HG03135 (cell line): ENCODE measurements at regions not wholly inside any gene's neighbourhood (a gene's known extent, or its start where the extent isn't known, plus 50 kb on each side); places are given as distances from the start of the nearest gene placed in this dataset.

Source experiments
- ATAC-seq: cut with Tn5 transposase; IDR thresholded peaks from one replicate; pipeline ENCODE4 v1.9.1; 2021; ENCODE audit warnings: mild to moderate bottlenecking, moderate library complexity; ENCODE audit not compliant: unreplicated experiment

DNA sequence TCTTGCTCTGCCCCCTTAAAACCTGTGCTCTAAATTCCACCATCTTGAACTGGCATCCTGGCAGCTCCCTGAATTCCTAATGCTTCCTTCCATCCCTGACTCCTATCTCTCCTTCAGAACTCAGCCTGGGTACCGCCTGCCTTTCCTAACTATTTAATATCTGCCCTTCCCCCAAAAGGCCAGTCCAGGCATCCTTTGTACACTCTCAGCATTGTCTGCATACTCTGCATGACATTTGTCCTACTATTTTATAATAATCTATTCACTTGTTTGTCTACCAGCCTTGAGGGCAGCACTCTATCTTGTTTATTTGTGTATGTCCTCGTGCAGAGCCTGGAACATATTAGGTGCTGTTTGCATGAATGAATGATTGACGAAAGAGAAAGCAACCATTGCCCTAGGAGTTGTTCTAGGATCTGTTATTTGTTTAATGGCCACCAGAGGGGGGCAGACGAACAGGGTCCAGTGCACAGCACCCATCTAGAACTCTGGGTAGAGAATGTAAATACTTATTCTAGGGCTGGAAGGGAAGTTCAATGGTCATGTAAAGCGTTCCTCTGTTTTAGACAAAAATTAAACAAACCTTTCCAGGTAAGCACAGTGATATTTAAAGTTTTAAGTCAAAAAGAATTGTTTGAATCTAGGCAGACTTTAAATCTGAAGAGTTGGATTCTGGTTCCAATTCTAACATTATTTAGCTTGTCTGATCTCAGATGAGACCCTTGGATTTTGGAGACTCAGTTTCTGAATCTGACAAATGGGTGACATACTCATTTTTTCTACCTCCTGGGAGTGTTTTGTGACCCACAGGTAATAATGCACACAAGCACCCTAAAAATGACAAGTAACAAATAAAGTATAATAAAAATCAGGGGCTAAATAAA, 125.8 kb upstream of the GALNT15 start:
- ATAC-seq = peak; percentile 99

DNA sequence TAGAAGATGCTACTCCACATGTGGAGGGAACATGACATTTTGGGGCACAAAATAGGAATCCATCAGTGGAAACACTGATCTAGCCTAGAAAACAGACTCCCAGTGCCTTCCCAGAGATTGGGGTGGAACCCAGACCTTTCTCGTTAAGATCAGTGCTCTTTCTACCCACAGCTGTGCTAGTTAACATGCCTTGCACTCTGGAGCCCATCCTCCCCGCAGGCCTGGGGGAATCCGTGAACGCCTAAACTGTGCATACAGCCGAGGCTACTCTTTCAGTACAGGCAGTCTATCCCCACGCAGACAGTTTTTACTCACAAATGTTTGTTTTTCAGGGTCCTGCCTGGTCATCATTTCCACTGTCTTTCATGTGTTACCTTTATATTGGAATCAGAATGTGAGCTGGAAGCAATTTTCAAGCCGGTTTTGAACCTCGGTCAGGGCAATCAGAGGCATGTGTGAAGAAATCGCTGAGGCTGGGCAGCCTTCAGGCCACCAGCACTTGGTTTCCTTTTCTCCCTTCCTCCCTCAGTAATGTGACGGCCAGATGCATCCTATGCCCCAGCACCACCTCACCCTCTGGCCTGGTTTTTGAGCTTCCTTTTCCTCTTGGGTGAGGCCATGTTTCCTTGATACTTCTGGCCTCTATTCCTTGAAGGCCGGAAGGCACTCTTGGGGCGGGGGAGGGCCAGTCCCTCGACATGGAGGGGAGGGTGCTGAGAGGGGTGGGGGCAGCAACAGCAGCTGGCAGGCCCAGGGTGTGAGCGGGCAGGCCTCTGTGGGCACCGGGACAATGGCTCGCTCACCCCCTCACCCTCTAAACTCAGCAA, 123.6 kb upstream of the GALNT15 start:
- ATAC-seq = no peak

DNA sequence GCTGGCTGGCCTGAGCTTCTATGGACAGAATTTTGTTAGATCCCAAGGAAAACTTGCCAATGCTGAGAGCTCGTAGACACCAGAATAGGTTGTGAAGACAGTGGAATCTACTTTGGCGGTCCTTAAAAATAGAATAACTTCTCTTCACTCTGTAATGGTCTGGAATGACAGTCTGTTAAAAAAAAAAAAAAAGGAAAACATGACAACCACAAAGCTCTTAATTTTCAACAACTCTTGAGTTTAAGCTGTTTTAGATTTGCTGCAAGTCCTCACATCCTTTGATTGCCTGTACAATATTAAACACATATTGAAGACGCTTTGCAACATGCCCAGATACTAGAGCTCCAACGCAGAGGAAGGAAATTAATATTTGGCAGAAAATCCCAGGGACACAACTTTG, 122.8 kb upstream of the GALNT15 start:
- no peak for ATAC-seq

DNA sequence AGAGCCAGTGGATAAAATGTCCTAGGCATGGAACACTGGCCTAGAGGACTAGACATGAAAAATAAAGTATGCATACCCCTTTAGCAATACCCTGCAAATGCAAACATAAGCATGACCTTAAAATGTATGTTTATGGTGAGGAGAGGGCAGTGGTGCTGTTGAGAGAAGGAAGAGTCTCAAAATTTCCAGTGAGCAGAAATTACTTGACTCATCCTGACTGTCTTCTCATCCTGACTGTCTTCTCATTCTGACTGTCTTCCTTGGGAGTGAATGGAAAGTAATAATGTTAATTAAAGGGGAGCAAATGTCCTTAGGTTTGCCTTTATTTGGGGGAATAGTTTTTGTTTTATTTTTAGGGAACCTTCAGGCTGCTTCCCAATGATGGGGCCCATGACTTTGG, 121.5 kb upstream of the GALNT15 start:
- no peak for ATAC-seq

DNA sequence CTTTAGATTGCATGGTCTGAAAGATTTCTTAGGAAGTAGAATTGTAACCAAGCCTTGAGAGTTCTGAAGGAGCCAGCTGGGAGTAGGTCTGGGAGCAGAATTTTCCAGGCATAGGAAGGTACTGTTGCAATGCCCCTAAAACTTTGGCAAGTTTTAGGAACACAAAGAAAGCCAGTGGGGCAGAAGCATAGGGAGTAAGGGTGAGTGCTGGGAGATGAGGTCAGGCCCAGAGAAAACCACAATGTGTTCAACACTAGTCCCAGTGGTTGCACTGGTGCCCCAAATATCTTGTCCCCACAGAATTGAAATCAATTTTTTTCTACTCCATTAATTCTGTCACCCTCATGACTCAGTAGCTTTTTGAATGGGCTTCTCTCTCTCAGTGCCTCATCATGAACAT, 120.7 kb upstream of the GALNT15 start:
- ATAC-seq = no peak

DNA sequence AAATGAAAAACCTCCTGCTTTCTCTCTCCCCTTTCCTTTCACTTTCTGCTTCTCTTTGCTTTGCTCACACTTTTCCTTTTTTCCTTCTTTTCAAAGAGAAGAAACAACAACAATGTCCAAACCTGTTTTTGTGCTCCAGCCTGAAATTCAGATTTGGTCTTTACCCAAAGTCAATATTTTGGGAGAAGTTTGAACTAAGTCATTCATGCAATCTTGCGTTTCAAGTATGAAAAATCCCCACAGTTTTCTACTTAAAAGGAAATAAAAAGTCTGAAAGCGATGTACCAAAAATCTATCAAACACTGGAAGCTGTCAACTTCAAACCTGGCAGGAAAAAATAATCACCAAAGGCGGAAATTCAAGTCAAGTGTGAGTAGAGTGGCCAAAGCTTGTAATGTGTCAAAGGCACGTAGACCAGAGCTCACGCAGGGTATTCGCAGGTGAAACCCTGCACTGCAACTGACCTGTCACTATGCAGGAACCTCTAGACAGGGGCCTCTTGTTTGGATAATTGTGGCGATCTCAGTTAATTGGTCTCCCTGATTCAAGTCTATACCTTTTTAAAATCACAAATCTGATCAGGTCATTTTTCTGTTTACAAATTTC, 118.8 kb upstream of the GALNT15 start:
- no peak for ATAC-seq

DNA sequence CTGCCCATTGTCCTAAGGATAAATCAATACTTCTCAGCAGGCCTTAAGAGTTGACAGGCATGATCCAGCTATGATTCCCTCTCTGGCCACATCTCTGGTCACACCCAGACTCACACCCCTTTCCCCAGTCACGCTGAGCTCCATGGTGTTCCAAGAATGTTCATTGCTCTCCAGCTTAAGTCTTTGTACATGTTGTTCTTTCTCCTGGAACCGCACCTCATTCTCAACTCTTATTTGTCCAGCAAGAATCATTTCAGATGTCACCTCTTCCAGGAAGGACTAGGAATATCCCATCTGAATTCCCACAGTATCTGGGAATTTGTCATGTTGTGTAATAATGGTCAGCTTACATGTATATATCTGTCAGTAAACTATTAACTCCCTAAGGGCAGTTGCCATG, 118.3 kb upstream of the GALNT15 start:
- no peak for ATAC-seq

DNA sequence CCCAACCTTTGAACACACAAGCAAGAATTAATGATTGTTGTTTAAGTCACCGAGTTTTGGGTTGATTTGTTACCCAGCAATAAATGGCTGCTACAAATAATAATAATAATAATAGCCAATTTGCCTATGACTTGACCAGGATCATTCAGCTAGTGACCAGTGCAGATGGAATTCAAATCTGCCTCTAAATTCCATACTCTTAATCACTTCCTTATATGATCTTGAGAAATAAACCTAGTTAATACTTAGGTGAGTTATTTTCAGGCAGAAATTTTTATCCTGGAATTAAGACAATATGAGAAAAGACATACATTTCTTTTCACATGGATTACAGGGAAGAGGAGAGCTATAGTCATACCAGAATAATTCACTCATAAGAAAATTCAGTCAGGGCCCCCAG, 116.0 kb upstream of the GALNT15 start:
- no peak for ATAC-seq

DNA sequence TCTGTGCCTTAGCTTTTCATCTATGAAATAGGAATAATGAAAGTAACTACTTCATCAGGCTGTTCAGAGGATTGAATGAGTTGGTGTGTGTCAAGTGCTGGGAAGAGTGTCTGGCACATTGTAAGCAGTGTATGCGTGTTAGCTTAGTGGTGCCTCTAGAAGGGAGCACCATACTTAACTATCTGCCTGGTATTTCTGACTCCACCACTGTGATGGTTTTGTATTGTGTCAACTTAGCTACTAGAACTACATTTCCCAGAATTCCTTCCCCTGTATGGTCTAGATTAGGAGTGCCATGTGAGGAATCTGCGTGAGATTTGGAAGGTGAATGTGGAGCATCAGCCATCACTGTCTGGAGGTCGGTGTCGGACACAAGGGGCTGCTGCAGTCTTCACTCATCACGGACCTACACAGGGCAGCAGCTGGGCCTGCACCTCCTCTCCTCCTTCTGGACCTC, 115.4 kb upstream of the GALNT15 start:
- no peak for ATAC-seq

DNA sequence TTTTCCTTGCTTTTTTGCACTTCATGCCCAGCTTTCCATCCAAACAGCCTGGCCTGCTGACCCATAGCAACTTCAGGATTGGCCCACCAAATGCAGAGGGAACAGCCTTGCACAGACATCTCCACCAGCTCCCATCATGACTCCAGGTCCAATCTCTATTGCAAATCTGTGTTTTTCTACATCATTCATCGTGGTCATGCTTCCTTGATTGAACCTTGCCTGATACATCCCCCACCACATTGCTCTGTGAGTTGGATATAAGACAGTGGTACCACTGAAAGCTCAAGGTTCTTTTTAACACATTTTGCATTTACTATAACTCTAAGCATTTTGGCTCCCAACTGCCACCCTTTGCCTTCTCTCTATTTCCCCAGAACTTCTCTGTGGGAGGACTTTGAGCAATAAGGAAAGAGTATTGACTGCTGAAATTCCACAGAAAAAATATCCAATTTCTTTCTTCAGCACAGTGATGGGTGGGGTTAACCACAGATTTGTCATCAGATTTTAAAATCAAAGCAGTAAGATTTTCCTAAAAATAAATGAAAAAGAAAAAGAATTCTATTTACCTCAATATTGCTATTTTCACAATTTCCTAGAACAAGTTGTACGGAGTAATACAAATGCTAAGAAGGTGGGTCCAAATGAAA, 114.6 kb upstream of the GALNT15 start:
- ATAC-seq = no peak

DNA sequence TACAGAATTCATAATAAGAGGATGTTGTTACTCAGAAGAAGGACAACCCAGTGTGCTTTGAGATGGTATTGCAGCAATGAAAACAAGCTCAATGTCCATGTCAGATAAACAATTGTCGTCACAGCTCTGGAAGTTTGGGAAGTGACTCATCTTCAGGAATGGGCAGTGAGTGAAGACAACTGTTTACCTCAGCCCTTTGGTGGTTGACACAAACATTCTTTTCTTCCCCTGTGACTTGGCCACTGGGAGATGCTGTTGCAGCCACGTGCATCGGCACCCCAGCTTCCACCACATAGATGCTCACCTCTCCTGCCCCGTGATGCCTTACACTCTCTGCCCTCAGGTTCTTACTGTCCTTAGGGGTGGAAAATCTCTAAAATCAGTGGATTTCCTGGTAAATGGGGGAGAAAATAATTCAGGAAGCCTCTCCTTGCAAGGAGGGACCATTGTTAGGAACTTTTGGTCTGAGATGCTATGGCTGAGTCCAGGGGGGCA, 114.1 kb upstream of the GALNT15 start:
- no peak for ATAC-seq

DNA sequence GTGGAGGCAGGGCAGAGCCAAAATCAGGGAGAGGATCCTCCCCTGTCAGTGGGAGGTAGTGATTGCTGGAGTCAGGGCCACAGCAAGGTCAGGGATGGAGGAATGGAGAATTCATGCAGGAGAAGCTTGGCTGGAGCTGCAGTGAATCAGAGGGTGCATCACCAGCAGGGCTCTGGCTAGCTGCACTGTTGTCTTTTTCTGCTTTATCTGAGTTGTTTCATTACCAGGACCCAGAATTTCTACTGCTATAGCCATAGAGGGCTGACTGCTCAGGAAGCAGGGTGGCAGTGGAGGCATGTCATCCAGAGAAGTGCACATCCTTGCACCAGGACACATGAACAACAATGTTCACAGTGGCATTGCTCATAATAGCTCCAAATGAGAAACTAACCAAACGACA, 113.5 kb upstream of the GALNT15 start:
- no peak for ATAC-seq

DNA sequence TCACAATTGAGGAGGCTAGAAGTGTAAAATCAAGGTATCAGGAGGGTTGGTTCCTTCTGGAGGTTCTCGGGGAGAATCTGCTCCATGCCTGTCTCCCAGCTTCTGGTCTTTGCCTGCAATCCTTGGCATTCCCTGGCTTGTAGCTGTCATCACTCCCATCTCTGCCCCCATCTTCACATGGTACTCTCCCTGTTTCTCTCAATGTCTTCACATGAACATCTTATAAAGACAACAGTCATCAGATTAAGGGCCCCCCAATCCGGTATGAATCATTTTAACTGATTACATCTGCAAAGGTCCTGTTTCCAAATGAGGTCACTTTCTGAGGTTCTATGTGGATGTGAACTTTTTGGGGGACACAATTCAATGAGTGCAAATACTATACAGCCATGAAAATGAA, 113.0 kb upstream of the GALNT15 start:
- ATAC-seq = no peak

DNA sequence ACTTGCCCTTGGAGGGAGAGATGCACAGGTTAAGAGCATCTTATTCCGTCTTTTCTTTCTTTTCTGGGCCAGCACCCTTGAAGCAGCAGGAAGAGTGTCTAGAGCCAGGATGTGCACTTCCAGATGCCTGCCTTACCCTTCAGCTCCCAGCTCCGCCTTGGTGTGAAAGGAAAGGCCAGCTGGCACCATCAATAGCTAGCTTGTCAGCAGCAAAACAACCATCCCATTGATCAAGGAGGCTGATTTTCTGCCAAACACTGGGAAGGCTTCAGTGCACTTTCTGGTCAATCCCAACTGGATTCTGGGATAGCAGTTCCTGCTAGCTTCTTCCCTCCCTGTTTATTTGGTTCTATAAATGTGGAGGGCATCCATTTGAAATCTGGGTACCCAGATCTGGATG, 110.9 kb upstream of the GALNT15 start:
- no peak for ATAC-seq

DNA sequence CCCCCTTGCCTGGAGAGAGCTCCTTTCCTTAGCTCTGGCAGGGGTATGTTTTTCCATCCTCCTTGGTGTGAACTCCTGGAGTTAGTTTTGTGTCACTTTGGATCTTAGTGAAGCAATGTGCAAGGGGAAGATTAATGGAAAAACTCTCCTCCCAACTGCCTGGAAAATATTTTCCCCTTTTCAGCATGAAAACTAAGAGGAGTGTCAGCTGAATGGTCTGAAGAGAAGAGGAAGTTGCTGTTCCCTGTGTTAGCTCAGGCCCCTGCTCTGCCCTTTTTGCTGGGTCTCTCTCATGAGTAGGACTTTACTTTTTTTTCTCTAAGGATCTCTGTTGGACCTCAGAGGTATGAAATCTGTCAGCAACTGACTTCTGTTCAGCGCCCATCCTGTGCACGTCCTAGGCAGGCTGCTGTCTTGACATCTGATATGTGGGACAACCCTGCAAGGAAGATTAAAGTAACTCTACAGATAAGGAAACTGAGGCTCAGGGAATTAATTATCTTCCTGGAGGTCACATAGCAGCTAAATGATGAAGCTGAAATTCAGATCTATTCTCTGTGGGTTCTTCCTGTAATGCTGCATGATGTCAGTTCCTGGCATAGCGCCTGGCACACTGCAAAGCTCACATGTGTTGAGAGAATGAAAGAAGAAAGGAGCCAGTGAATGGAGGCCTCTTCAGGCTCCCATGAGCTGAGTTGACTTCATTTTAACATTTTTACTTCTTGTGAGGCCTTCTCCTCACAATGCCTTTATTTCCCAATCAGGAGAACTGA, 109.7 kb upstream of the GALNT15 start:
- ATAC-seq = no peak

DNA sequence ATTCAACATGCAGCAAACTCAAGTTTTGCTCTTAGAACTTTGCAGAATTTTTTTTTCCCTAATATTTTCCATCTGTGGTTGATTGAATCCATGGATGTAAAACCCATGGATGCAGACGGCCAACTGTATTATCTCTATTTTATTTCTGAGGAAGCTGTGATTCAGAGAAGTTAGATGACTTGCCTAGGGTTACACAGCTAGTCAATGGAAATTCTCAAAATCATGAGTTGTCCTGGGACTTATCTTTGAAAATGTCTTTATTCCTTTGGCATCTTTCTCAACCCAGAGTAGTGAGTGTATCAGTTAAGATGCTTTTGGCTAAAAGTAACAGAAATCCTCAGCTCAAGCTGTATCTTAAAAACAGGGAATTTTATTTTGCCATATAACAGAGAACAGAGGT, 107.9 kb upstream of the GALNT15 start:
- ATAC-seq = no peak

DNA sequence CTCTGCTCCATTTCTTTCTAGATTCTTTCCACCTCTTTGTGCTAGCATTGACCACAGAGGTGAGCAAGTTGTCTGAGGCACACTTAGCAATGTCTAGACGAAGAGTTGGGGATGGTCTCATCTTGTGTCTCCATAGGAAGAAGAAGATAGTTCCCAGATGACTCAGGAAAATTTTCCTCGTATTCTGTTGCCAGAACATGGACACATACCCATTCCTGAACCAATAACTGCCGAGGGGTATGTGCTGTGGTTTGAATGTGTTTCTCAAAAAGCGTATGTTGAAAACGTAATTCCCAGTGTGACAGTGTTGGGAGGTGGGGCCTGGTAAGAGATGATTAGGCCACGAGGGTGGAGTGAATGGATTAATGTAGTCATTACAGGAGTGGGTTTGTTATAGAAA, 107.5 kb upstream of the GALNT15 start:
- ATAC-seq = no peak

DNA sequence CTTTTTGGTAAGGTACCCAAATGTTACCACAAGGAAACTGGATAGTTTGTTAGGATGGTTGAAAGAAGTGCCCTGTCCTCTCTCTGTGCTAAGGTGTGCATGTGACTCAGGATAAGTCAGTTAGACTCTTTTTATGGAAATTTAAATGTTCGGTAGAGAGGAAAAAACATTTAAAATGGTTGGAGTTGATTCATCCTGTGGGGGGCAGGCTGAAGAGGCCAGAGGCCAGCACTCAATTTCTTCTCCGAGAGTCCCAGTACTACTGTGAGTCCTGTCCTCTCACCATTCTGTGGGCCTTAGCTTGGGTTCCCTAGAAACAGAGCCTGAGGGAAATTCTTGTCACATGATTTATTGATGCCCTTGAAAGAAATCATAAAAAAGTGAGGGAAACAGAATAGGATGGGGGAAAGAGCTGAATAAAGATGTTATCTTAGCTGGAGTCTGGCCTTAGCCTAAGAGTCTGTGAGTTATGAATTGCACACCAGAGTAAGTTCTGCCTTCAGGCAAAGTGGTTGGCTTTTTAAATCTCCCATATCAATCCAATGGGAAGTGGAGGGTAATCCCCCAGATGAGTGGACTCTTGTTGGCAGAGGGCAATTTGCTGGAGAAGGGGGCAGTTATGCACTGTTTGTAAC, 106.5 kb upstream of the GALNT15 start:
- no peak for ATAC-seq

DNA sequence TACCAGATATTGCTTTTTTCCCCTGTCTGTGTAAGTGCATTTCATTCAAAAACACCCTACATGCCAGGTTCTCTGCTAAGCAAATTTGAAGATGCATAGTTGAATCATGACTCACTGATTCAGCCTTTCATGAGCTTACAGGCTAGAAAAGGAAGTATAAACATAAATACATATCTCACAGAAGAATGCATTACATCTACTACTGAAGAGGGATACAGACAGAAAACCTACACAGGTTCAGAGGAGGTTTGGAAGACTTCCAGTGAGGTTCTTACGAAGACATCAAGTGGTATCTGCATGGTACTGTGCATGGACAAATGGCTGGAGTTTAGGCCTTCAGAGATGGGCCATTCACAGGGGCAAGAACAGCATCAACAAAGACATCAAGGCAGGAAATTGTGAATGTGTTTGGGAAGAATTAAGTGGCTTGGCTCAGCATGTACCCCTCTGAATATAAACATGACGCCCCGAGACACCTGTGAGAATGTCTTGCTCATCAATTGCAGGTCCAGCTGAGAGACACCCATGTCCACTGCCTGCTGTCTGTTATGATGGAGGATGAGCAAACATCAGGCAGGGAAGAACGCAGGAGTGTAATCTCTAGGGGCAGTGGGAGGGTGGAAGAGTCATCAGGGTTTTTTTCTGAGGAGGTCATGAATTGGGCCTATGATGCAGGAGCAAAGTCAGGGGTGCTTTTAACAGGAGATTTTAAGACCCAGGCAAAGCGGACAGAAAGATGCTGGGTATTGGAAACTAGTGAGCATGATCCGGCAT, 105.1 kb upstream of the GALNT15 start:
- no peak for ATAC-seq
